ENCODE measurements at regions not wholly inside any gene's neighbourhood (a gene's known extent, or its start where the extent isn't known, plus 50 kb on each side); places are given as distances from the start of the nearest gene placed in this dataset.

GRCh38 chr20:17858450-17859001, 110.1 kb downstream of the SNX5 start (continued):
- 0 out of 2 replicates have a peak, but pooled peaks have one; percentile 29 for TF ChIP-seq ZNF207 (IDR thresholded peaks at IDR 0.05; ENCODE audit: borderline replicate concordance)
- no peak for TF ChIP-seq SRSF1 (optimal IDR thresholded peaks at IDR 0.05; ENCODE audit: low read depth, low read length)
- no peak for TF ChIP-seq SOX13 (IDR thresholded peaks at IDR 0.05)
- no peak for TF ChIP-seq SOX13 (CRISPR knock-in tag; conservative IDR thresholded peaks at IDR 0.05 in 1 of 2, IDR thresholded peaks at IDR 0.05 in 1 of 2)
- peak; percentile 82; the same call in 1 of the 2 replicates for TF ChIP-seq ZNF354B (CRISPR knock-in tag; IDR thresholded peaks at IDR 0.05)
- peak; percentile 49; the same call in 1 of the 2 replicates for TF ChIP-seq ZNF777 (CRISPR knock-in tag; IDR thresholded peaks at IDR 0.05)
- TF ChIP-seq HOXA5 (CRISPR knock-in tag; IDR thresholded peaks at IDR 0.05), result no peak; the same call in 1 of the 2 replicates
- TF ChIP-seq HBP1 (CRISPR knock-in tag; IDR thresholded peaks at IDR 0.05; ENCODE audit: low read depth), result 0 out of 2 replicates have a peak, but pooled peaks have one; percentile 23
- no peak for TF ChIP-seq ZNF83 (CRISPR knock-in tag; IDR thresholded peaks at IDR 0.05; ENCODE audit: borderline replicate concordance)
- TF ChIP-seq TAF1 (CRISPR knock-in tag; IDR thresholded peaks at IDR 0.05), result no peak
- TF ChIP-seq MXD3 (CRISPR knock-in tag; IDR thresholded peaks at IDR 0.05), result no peak
- no peak for TF ChIP-seq NFKBIZ (CRISPR knock-in tag; IDR thresholded peaks at IDR 0.05)
- peak; percentile 61 for TF ChIP-seq AGO2 (optimal IDR thresholded peaks at IDR 0.05; ENCODE audit: low read depth, low read length)
- TF ChIP-seq ZFP91 (CRISPR knock-in tag; IDR thresholded peaks at IDR 0.05; ENCODE audit: borderline replicate concordance), result no peak
- TF ChIP-seq ZNF446 (CRISPR knock-in tag; IDR thresholded peaks at IDR 0.05), result no peak
- no peak for TF ChIP-seq MAFG (CRISPR knock-in tag; IDR thresholded peaks at IDR 0.05)
- no peak for TF ChIP-seq IRX3 (CRISPR knock-in tag; IDR thresholded peaks at IDR 0.05; ENCODE audit: borderline replicate concordance, low read depth)
- no peak for TF ChIP-seq HHEX (CRISPR knock-in tag; IDR thresholded peaks at IDR 0.05)
- TF ChIP-seq ZNF275 (CRISPR knock-in tag; IDR thresholded peaks at IDR 0.05; ENCODE audit: borderline replicate concordance), result no peak
- 0 out of 2 replicates have a peak, but pooled peaks have one; percentile 50 for TF ChIP-seq PAX8 (CRISPR knock-in tag; IDR thresholded peaks at IDR 0.05; ENCODE audit: borderline replicate concordance)
- TF ChIP-seq POLR2A (IDR thresholded peaks at IDR 0.05; ENCODE audit: insufficient read depth in 1 of 2, low read depth in 2 of 2, low read length in 2 of 2), result 0 out of 4 replicates have a peak, but pooled peaks of 1 of the 2 experiments have one; percentile 6
- TF ChIP-seq FOXP1 (IDR thresholded peaks at IDR 0.05), result no peak
- no peak for TF ChIP-seq FOXP1 (CRISPR knock-in tag; IDR thresholded peaks at IDR 0.05)
- TF ChIP-seq IKZF5 (CRISPR knock-in tag; IDR thresholded peaks at IDR 0.05), result no peak

Data from HepG2 (cell line).